GM12878 (cell line): ENCODE measurements at regions not wholly inside any gene's neighbourhood (a gene's known extent, or its start where the extent isn't known, plus 50 kb on each side); places are given as distances from the start of the nearest gene placed in this dataset.

ENCODE experiments used
- ATAC-seq: fragments of 200-7000 bp; cut with Tn5 transposase; 3 replicates; pipeline ENCODE4 v1.9.1; 2020; ENCODE audit warnings: mild to moderate bottlenecking, moderate library complexity
- BruUV-seq: library from RNA; stranded (reverse); fragments of 400-500 nt; replicated peaks from 2 replicates; lab custom pipeline; 2021; lab: Mats Ljungman, UMichigan
- CTCF ChIA-PET: fragments of 300-600 bp; sonication (Branson Sonifier 250); formaldehyde crosslinking; extraction: SDS; loops from one replicate; lab custom pipeline; 2021; ENCODE audit warnings: inconsistent platforms; lab: Yijun Ruan, JAX
- POLR2A ChIA-PET: fragments of 350-600 bp; formaldehyde crosslinking; extraction: SDS; loops from one replicate; lab custom pipeline; 2021; ENCODE audit warnings: inconsistent platforms; lab: Charles Lee
- RAD21 ChIA-PET: fragments of 300-600 bp; sonication (Branson Sonifier 250); formaldehyde crosslinking; loops from one replicate; lab custom pipeline; 2023; ENCODE audit warnings: antibody characterized with exemption; ENCODE audit not compliant: unreplicated experiment; lab: Charles Lee
- SMC1A ChIA-PET: fragments of 300-600 bp; sonication (Branson Sonifier 250); formaldehyde crosslinking; loops from one replicate; lab custom pipeline; 2023; ENCODE audit not compliant: unreplicated experiment, uncharacterized antibody; lab: Charles Lee
- DNase-seq: peaks from one replicate; pipeline ENCODE4 v3.0.0-alpha.2; 2011; ENCODE audit warnings: low read depth, low spot score
- FAIRE-seq: peaks from 3 replicates; lab custom pipeline; 2011; peaks lifted over from hg19 to GRCh38; lab: Jason Lieb, UNC
- H2AFZ ChIP-seq: 2 replicates; pipeline ENCODE4 v1.6.0; 2011; ENCODE audit warnings: low read depth, low read length, control low read depth; ENCODE audit not compliant: control insufficient read depth
- H3K27ac ChIP-seq: 2 replicates; pipeline ENCODE4 v1.5.1; 2011; ENCODE audit warnings: control low read depth; ENCODE audit not compliant: control insufficient read depth, insufficient read depth
- H3K27me3 ChIP-seq, 2 experiments: replicated peaks in 1 of 2; 2 replicates each; pipeline versions ENCODE4 v1.6.0 to v1.6.1; 2011; ENCODE audit warnings: low read length in 1 of 2; ENCODE audit not compliant: control insufficient read depth in 2 of 2, insufficient read depth in 2 of 2
- H3K36me3 ChIP-seq, 2 experiments: 2 replicates each; pipeline ENCODE4 v1.5.1; 2011; ENCODE audit warnings: low read length in 1 of 2; ENCODE audit not compliant: control insufficient read depth in 2 of 2, insufficient read depth in 2 of 2
- H3K4me1 ChIP-seq: 2 replicates; pipeline ENCODE4 v1.6.1; 2011; ENCODE audit warnings: mild to moderate bottlenecking, low read length, moderate library complexity, mixed read lengths; ENCODE audit not compliant: control insufficient read depth, insufficient read depth
- H3K4me2 ChIP-seq: 2 replicates; pipeline ENCODE4 v1.6.0; 2011; ENCODE audit warnings: control low read depth; ENCODE audit not compliant: control insufficient read depth, insufficient read depth
- H3K4me3 ChIP-seq: fragments of 200-600 bp; sonication (generic); 2 replicates; pipeline ENCODE4 v1.5.1; 2016
- H3K79me2 ChIP-seq: 2 replicates; pipeline ENCODE4 v1.6.0; 2011; ENCODE audit warnings: low read length; ENCODE audit not compliant: control insufficient read depth, insufficient read depth
- H3K9ac ChIP-seq: 2 replicates; pipeline ENCODE4 v1.8.0; 2011; ENCODE audit warnings: low read length, control low read depth, mixed read lengths; ENCODE audit not compliant: control insufficient read depth, insufficient read depth
- H3K9me3 ChIP-seq: replicated peaks from 3 replicates; pipeline ENCODE4 v1.5.1; 2011; ENCODE audit warnings: mild to moderate bottlenecking, low read length; ENCODE audit not compliant: control insufficient read depth, insufficient read depth
- H4K20me1 ChIP-seq: 2 replicates; pipeline ENCODE4 v1.6.0; 2011; ENCODE audit not compliant: control insufficient read depth, insufficient read depth
- LARP7 ChIP-seq: fragments of 450-650 bp; IDR thresholded peaks from 2 replicates; pipeline ENCODE4 v1.6.1; 2017; ENCODE audit warnings: mild to moderate bottlenecking
- PML ChIP-seq: IDR thresholded peaks from 2 replicates; pipeline ENCODE4 v1.6.1; 2012; ENCODE audit warnings: low read length, inconsistent platforms
- SUZ12 ChIP-seq: fragments of 200-600 bp; sonication (generic); IDR thresholded peaks from one replicate; pipeline ENCODE4 v1.6.1; 2018; ENCODE audit warnings: antibody characterized with exemption, mild to moderate bottlenecking; ENCODE audit not compliant: unreplicated experiment
- USF2 ChIP-seq: IDR thresholded peaks from 2 replicates; pipeline ENCODE4 v1.6.1; 2011; ENCODE audit warnings: low read depth, low read length, improper control_type of control experiment, borderline replicate concordance
- ZBED1 ChIP-seq: IDR thresholded peaks from 2 replicates; pipeline ENCODE4 v1.6.1; 2016; ENCODE audit warnings: borderline replicate concordance
- ZBTB11 ChIP-seq: fragments of 450-650 bp; formaldehyde crosslinking; IDR thresholded peaks from 2 replicates; pipeline ENCODE4 v1.5.0; 2022; ENCODE audit warnings: mild to moderate bottlenecking, missing genetic modification characterization
- ZZZ3 ChIP-seq: IDR thresholded peaks from 2 replicates; pipeline ENCODE4 v1.6.1; 2011; ENCODE audit warnings: low read depth; ENCODE audit not compliant: control insufficient read depth, insufficient read length
- WGBS: methylation state at CpG from one replicate; pipeline ENCODE4 v1.1.6; 2016; ENCODE audit warnings: low lambda C conversion rate; ENCODE audit not compliant: insufficient replicate concordance, insufficient coverage; ENCODE audit errors: missing lambda C conversion rate; 5-methylcytosine and 5-hydroxymethylcytosine counted together
- in situ Hi-C: fragments of 300-500 bp; cut with MboI; formaldehyde crosslinking; loops from 9 replicates; pipeline ENCODE4 v1.14.3; 2018; ENCODE audit warnings: mixed read lengths
- intact Hi-C: fragments of 100-400 bp; cut with micrococcal nuclease; formaldehyde crosslinking; loops from one replicate; pipeline ENCODE4 v1.14.2; 2022; ENCODE audit not compliant: unreplicated experiment

GRCh38 chr12:85690146-85690545 is 146.1 kb downstream of the RASSF9 start:
- RAD21 ChIA-PET, result no interaction called here
- SMC1A ChIA-PET, result no interaction called here
- Histone ChIP-seq H3K4me2 (no peak overlapping the region), H3K27ac (no peak overlapping the region), H3K27me3 (no peaks in the 10 kb centered on the region), H2AFZ (no peak overlapping the region), H3K9ac (no peak overlapping the region), H3K36me3 (no peaks in the 10 kb centered on the region), H3K9me3 (no peaks in the 10 kb centered on the region), H3K79me2 (no peaks in the 10 kb centered on the region), H3K4me1 (no peaks in the 10 kb centered on the region), H3K4me3 (no peak overlapping the region), H4K20me1 (no peaks in the 10 kb centered on the region; the same call in 1 of the 2 replicates)
- ATAC-seq (no peak), DNase-seq (no peak), FAIRE-seq (no peak)
- no peak for TF ChIP-seq ZZZ3
- no peak for TF ChIP-seq PML
- TF ChIP-seq USF2, result no peak
- no peak for TF ChIP-seq ZBTB11 (CRISPR knock-in tag)
- no peak for TF ChIP-seq LARP7
- no peak for TF ChIP-seq SUZ12
- no peak for TF ChIP-seq ZBED1
- no TSS peak for BruUV-seq
- CTCF ChIA-PET, result no interaction called here
- WGBS, result 0% methylated on average over 3 of the region's 3 CpGs
- in situ Hi-C loops (no loop called here), intact Hi-C loops (no loop called here)
- POLR2A ChIA-PET, result no interaction called here
